ENCODE measurements at regions not wholly inside any gene's neighbourhood (a gene's known extent, or its start where the extent isn't known, plus 50 kb on each side); places are given as distances from the start of the nearest gene placed in this dataset.

GRCh38 chr11:95502522-95502921 lies 271.5 kb upstream of the SESN3 start:
- no peak for DNase-seq
- Histone ChIP-seq H3K36me3 (no peaks in the 10 kb centered on the region), H3K4me3 (replicated peaks in 1 of 3) (no peak overlapping the region), H3K9me3 (no peaks in the 10 kb centered on the region), H3K27me3 (no peaks in the 10 kb centered on the region), H3K27ac (no peak overlapping the region), H3K4me1 (no peaks in the 10 kb centered on the region)
- intact Hi-C loops (cut with DNase I) = no loop called here
- 89 to 91% methylated on average over 5 of the region's 5 CpGs for WGBS, 2 donors
- TF ChIP-seq CTCF (IDR thresholded peaks at IDR 0.05) (no peak), POLR2A (IDR thresholded peaks at IDR 0.05) (no peak)

DNA sequence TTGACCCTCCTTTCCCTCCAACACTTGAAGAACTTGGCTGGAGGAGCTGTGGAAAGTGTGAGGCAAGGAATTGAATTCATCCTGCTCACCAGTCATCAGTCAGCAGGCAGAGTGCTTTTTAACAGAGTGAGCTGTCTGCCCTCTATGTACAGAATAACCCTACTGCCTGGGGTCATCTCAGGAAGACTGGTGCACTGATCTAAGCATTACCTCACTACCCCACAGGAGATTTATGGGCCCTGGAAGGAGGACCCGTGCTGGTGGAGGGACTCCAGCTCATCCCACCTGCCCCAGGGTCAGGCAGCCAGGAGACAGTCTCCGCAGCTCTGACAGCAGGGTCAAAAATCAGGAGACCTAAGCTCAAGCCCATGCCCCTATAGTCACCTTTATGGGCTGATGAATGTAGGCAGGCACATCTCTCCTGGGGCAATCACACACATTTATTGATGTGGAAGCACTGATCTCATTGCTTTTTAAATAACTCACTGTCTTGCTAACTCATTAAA lies 270.8 kb upstream of the SESN3 start:
- no peaks in the 10 kb centered on the region for H3K9me3 ChIP-seq
- intact Hi-C loops (cut with DNase I) = no loop called here
- no peak for DNase-seq
- no peaks in the 10 kb centered on the region for H3K4me1 ChIP-seq
- 64 to 80% methylated on average over 2 of the region's 2 CpGs for WGBS, 2 donors
- H3K27ac ChIP-seq = no peak overlapping the region
- no peaks in the 10 kb centered on the region for H3K36me3 ChIP-seq
- no peaks in the 10 kb centered on the region for H3K27me3 ChIP-seq
- H3K4me3 ChIP-seq (replicated peaks in 1 of 3) = no peak overlapping the region
- TF ChIP-seq POLR2A (IDR thresholded peaks at IDR 0.05) (no peak), CTCF (IDR thresholded peaks at IDR 0.05) (no peak)

GRCh38 chr11:95500466-95500865 lies 269.5 kb upstream of the SESN3 start:
- H3K4me3 ChIP-seq (replicated peaks in 1 of 3) = no peak overlapping the region
- no peak overlapping the region for H3K27ac ChIP-seq
- intact Hi-C loops (cut with DNase I) = no loop called here
- no peaks in the 10 kb centered on the region for H3K27me3 ChIP-seq
- 90 to 91% methylated on average over 1 of the region's 1 CpG for WGBS, 2 donors
- TF ChIP-seq POLR2A (IDR thresholded peaks at IDR 0.05) (no peak), CTCF (IDR thresholded peaks at IDR 0.05) (no peak)
- no peak for DNase-seq
- H3K36me3 ChIP-seq = no peaks in the 10 kb centered on the region
- no peaks in the 10 kb centered on the region for H3K9me3 ChIP-seq
- no peaks in the 10 kb centered on the region for H3K4me1 ChIP-seq

GRCh38 chr11:95499516-95500135 lies 268.6 kb upstream of the SESN3 start:
- no peaks in the 10 kb centered on the region for H3K9me3 ChIP-seq
- H3K4me1 ChIP-seq = no peaks in the 10 kb centered on the region
- DNase-seq = no peak
- H3K27me3 ChIP-seq = no peaks in the 10 kb centered on the region
- no peak overlapping the region for H3K4me3 ChIP-seq (replicated peaks in 1 of 3)
- TF ChIP-seq CTCF (IDR thresholded peaks at IDR 0.05) (no peak), POLR2A (IDR thresholded peaks at IDR 0.05) (no peak)
- intact Hi-C loops (cut with DNase I) = no loop called here
- H3K27ac ChIP-seq = no peak overlapping the region
- no peaks in the 10 kb centered on the region for H3K36me3 ChIP-seq

DNA sequence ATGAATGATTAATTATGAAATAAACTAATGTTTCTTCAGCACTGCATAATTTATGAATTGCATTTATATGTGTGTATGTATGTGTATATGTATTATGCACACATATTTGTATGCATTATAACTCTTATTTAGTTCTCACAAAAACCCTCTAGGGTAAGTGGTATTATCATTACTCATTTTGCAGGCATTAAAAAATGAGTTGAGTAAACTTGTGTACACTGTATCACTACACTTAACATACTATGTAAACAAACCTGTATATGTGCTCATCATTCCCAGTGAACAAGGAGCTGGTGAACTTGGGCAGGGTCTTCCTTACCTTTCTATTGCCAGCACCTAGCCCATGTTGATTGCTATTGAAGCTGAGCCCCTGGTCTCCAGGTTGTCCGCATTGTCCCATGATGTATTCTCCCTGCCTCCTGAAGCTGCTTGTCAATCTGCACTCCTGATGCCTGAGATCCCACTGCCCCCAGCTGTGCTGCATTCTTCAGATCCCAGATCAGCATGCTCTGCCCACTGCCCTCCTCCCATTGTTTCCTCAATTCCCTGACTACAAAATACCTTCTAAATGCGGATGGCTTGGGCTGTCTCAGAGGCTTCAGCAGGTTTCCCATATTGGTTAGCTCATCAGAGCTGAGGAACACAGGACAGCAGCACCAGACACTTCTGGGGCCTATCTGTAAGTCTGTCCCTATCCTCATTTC lies 267.9 kb upstream of the SESN3 start:
- Histone ChIP-seq H3K9me3 (no peaks in the 10 kb centered on the region), H3K36me3 (no peaks in the 10 kb centered on the region), H3K27me3 (no peaks in the 10 kb centered on the region), H3K27ac (no peak overlapping the region), H3K4me1 (no peaks in the 10 kb centered on the region), H3K4me3 (replicated peaks in 1 of 3) (no peak overlapping the region)
- intact Hi-C loops (cut with DNase I) = no loop called here
- DNase-seq = no peak
- no peak for TF ChIP-seq POLR2A (IDR thresholded peaks at IDR 0.05)
- no peak for TF ChIP-seq CTCF (IDR thresholded peaks at IDR 0.05)
- WGBS, 2 donors = 77 to 92% methylated on average over 2 of the region's 2 CpGs
